IgD-negative memory B cell (primary cell): ENCODE measurements at regions not wholly inside any gene's neighbourhood (a gene's known extent, or its start where the extent isn't known, plus 50 kb on each side); places are given as distances from the start of the nearest gene placed in this dataset.
A peak's percentile ranks its signal among the peaks of the same experiment; 100 is the strongest.

Experiments
- H3K27ac Mint-ChIP-seq, 3 donors: one replicate each; pipeline ENCODE4 v1.8.0; 2020 to 2022; ENCODE audit warnings: mild to moderate bottlenecking in 3 of 3, mixed read lengths in 3 of 3, moderate library complexity in 1 of 3
- H3K27me3 Mint-ChIP-seq: one replicate; pipeline ENCODE4 v1.8.0; 2021; ENCODE audit warnings: mixed read lengths
- H3K36me3 Mint-ChIP-seq: one replicate; pipeline ENCODE4 v1.8.0; 2020; ENCODE audit warnings: mild to moderate bottlenecking, mixed read lengths
- H3K4me1 Mint-ChIP-seq, 3 donors: one replicate each; pipeline ENCODE4 v1.8.0; 2020 to 2022; ENCODE audit warnings: mixed read lengths in 3 of 3, mild to moderate bottlenecking in 1 of 3
- H3K4me3 Mint-ChIP-seq, 4 donors: one replicate each; pipeline ENCODE4 v1.8.0; 2020 to 2022; ENCODE audit warnings: mild to moderate bottlenecking in 4 of 4, mixed read lengths in 4 of 4, moderate library complexity in 3 of 4
- H3K9me3 Mint-ChIP-seq, 3 donors: one replicate each; pipeline ENCODE4 v1.8.0; 2020 to 2021; ENCODE audit warnings: mixed read lengths in 3 of 3, mild to moderate bottlenecking in 1 of 3

- no peaks in the 10 kb centered on the region for H3K36me3 Mint-ChIP-seq
- H3K4me1 Mint-ChIP-seq, result peaks cover 21 to 28% (median 27%) of the 10 kb centered on the region in 3 donors
- no peaks in the 10 kb centered on the region for H3K9me3 Mint-ChIP-seq
Observed at GRCh38 chrX:39854772-39855747, 242.7 kb downstream of the BCOR start.

DNA sequence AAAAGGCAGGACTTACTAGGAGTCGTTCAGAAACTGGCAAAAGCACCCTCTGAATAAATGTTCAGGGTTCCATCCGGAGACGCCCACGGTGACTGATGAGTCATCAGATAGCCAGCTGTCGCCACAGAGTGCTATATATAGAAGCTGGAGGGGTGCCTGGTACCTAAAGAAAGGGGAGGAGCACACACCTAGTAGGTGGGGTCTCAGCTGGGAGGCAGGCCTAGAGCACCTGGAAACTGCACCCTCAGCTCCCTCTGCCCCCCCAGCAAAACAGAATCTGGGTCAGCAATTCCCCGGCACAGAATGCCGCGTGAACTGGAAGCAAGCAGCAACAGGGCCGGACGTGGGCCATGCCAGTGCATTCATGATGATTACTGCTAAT lies 242.0 kb downstream of the BCOR start:
- Mint-ChIP-seq H3K4me1 (peaks cover 27 to 34% (median 27%) of the 10 kb centered on the region in 3 donors), H3K4me3 (peak overlapping the region; percentile 7 to 93 (median 80)), H3K27me3 (peaks cover 3% of the 10 kb centered on the region), H3K27ac (peak overlapping the region; percentile 68 to 95 (median 95)), H3K36me3 (no peaks in the 10 kb centered on the region), H3K9me3 (no peaks in the 10 kb centered on the region)

More at GRCh38 chrX:39854772-39855747, 242.7 kb downstream of the BCOR start:
- H3K27ac Mint-ChIP-seq, result peak overlapping the region; percentile 68 to 95 (median 95)
- H3K27me3 Mint-ChIP-seq, result peaks cover 3% of the 10 kb centered on the region
- peak overlapping the region; percentile 7 to 93 (median 80) for H3K4me3 Mint-ChIP-seq

DNA sequence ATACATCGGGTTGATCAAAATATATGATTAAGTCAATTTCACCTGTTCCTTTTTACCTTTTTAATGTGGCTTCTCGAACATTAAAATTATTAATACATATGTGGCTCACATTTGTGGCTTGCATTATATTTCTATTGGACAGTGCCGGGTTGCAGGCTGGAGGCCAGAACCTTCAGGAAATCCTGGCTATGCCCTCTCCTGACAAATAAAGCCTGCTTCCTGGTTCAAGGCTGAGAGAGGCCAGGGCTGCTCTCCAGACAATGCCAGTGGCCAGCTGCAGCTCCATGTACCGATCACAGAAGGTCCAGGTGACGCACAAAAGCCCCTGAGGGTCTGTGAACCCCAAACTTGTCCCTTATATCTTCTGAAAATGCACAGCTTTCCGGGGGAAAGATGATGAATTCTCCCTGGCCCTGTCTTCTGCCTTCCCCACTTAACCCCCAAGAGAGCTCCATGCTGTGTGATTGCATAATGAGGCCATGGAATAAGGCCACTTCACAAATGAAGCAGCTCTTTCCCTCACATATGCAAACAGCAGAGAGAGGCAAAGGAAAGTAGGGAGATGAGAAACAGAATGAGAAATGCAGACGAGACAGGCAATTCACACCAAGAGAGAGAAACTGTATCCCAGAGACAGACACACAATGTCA lies 241.2 kb downstream of the BCOR start:
- Mint-ChIP-seq H3K4me1 (peaks cover 25 to 34% (median 27%) of the 10 kb centered on the region in 3 donors), H3K36me3 (no peaks in the 10 kb centered on the region), H3K27me3 (peaks cover 7% of the 10 kb centered on the region), H3K9me3 (no peaks in the 10 kb centered on the region), H3K27ac (peak overlapping the region in 1 of 3 donors; percentile 95), H3K4me3 (no peak overlapping the region)

DNA sequence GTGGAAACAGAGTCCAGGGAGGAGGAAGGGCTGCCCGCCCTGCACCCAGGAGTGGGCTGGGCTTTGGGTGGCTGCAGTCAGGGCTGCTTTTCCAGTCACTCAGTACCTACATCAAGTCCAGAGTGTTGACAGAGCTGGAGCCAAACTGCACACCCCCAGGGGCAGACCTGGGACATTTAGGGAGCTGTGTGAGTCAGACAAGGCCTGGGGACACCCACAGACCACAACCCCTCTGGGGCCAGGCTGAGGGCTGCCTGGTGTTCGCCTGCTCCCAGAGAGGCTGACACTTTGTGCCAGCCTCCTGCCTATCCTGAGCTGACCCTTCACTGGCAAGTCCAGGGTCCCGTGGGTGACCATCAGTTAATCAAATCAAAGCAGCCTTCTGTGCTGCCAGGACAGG lies 240.0 kb downstream of the BCOR start:
- Mint-ChIP-seq H3K4me3 (no peak overlapping the region), H3K4me1 (peaks cover 15 to 35% (median 27%) of the 10 kb centered on the region in 3 donors), H3K27ac (peak overlapping the region in 1 of 3 donors; percentile 46), H3K27me3 (peaks cover 8% of the 10 kb centered on the region), H3K36me3 (no peaks in the 10 kb centered on the region), H3K9me3 (no peaks in the 10 kb centered on the region)

GRCh38 chrX:39859991-39860861 lies 237.5 kb downstream of the BCOR start:
- peak overlapping the region in 1 of 4 donors; percentile 41 for H3K4me3 Mint-ChIP-seq
- H3K36me3 Mint-ChIP-seq, result no peaks in the 10 kb centered on the region
- H3K27ac Mint-ChIP-seq, result no peak overlapping the region
- H3K9me3 Mint-ChIP-seq, result peaks cover 0 to 2% (median 0%) of the 10 kb centered on the region in 3 donors
- H3K27me3 Mint-ChIP-seq, result peaks cover 5% of the 10 kb centered on the region
- peaks cover 9 to 26% (median 18%) of the 10 kb centered on the region in 3 donors for H3K4me1 Mint-ChIP-seq

- Mint-ChIP-seq H3K4me3 (no peak overlapping the region), H3K27ac (no peak overlapping the region), H3K36me3 (no peaks in the 10 kb centered on the region), H3K4me1 (peaks cover 0 to 14% (median 9%) of the 10 kb centered on the region in 3 donors), H3K9me3 (peaks cover 0 to 2% (median 0%) of the 10 kb centered on the region in 3 donors), H3K27me3 (peaks cover 5% of the 10 kb centered on the region)
Observed at GRCh38 chrX:39862963-39863362, 234.8 kb downstream of the BCOR start.

DNA sequence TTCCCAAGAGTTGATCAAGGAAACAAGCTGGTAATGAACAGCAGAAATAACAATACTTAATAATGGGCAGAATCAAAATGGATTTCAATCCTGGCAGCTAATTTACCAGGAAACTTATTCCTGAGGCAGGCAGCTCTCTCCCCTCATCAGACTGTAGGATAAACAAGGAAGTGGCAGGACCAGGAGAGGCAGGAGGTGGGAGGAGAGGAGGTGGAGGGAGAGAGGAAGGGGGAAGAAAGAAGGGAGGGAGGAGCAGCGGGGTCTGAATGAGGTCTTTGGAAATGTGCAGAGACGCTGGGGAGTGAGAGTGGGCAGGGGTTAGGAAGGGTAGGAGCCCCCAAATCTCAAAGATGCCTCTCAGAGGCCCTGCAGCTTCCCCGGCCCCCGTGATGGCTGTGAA lies 231.5 kb downstream of the BCOR start:
- Mint-ChIP-seq H3K4me1 (peaks cover 0 to 3% (median 0%) of the 10 kb centered on the region in 3 donors), H3K27ac (no peak overlapping the region), H3K4me3 (no peak overlapping the region), H3K27me3 (peaks cover 5% of the 10 kb centered on the region), H3K9me3 (peaks cover 0 to 2% (median 0%) of the 10 kb centered on the region in 3 donors), H3K36me3 (no peaks in the 10 kb centered on the region)

DNA sequence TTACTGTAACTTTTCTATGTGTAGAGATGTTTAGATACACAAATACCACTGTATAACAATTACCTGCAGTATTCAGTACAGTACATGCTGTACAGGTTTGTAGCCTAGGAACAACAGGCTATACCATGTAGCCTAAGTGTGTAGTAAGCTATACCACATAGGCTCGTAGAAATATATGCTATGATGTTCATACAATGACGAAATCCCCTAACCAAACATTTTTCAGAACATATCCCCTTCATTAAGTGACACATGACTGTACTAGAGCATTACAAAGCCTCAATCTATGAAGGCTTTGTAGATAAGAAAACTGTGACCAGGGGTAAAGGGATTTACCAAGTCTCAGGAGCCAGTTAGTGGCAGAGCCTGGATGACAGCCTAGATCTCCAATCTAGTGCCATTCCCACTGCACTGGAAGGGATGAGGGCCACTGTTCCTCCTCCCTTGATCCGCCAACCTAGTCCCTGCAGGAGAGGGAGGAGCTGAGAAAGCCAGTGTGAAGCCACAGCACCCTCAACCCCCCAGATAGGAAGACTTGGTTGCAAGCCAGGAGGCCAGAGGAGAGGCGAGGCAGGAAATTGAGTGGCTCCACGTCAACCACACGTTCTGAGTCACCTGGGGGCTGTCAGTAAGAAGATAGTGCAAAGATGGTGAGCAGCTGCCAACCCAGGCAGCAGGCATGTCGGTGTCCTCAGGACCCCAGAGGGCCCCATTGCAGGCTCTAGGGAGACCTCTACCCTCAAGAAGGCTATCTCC lies 227.7 kb downstream of the BCOR start:
- Mint-ChIP-seq H3K36me3 (no peaks in the 10 kb centered on the region), H3K27me3 (peaks cover 6% of the 10 kb centered on the region), H3K4me3 (peak overlapping the region in 1 of 4 donors; percentile 51), H3K4me1 (peaks cover 0 to 2% (median 1%) of the 10 kb centered on the region in 3 donors), H3K9me3 (no peaks in the 10 kb centered on the region), H3K27ac (peak overlapping the region in 1 of 3 donors; percentile 18)

DNA sequence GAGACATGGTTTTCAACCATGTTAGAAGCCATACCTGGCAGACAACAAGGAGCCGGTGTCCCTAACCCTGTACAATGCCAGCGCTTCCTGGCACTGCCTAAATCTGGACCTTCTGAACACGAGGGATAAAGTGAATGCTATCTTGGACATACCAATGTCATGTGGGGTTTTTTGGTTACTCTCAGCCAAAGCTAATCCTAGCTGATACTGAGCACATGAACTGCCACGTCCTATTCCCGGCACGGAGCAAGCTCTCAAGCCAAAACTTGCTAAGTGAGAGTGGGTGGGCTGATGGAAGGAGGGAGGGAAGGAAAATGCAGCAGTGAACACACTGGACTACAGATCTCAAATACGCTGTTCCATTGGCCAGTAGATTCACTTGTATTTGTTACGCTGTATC lies 226.1 kb downstream of the BCOR start:
- no peaks in the 10 kb centered on the region for H3K9me3 Mint-ChIP-seq
- peaks cover 0 to 2% (median 1%) of the 10 kb centered on the region in 3 donors for H3K4me1 Mint-ChIP-seq
- H3K27ac Mint-ChIP-seq, result peak overlapping the region in 1 of 3 donors; percentile 77
- H3K27me3 Mint-ChIP-seq, result peaks cover 11% of the 10 kb centered on the region
- H3K4me3 Mint-ChIP-seq, result no peak overlapping the region
- H3K36me3 Mint-ChIP-seq, result no peaks in the 10 kb centered on the region

DNA sequence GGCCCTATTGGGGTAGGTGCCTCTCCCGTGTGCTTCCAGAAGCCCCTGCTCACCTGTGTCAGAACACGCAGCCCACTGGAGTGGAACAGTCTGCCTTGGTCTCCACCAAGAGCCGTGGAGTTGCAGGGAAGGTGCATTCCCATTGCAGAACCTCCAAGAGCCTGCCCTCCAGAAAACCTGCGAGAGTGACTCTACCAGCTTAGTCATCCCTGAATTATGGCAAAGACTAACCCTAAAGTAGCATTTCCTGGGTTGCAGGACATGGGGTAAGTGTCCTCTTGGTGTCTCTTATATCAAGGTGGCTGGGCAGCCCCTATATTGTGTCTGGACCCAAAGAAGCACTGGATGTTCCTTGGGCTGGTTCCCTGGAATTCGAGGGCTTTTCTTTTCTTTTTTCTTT lies 224.6 kb downstream of the BCOR start:
- H3K27me3 Mint-ChIP-seq, result peaks cover 11% of the 10 kb centered on the region
- H3K4me3 Mint-ChIP-seq, result no peak overlapping the region
- no peaks in the 10 kb centered on the region for H3K9me3 Mint-ChIP-seq
- H3K4me1 Mint-ChIP-seq, result peaks cover 0 to 2% (median 1%) of the 10 kb centered on the region in 3 donors
- no peaks in the 10 kb centered on the region for H3K36me3 Mint-ChIP-seq
- H3K27ac Mint-ChIP-seq, result no peak overlapping the region

GRCh38 chrX:39874202-39874816 lies 223.4 kb downstream of the BCOR start:
- Mint-ChIP-seq H3K27ac (no peak overlapping the region), H3K4me3 (no peak overlapping the region)

GRCh38 chrX:39875834-39876628 lies 221.7 kb downstream of the BCOR start:
- Mint-ChIP-seq H3K27ac (no peak overlapping the region), H3K4me1 (peaks cover 0 to 2% (median 0%) of the 10 kb centered on the region in 3 donors), H3K9me3 (no peaks in the 10 kb centered on the region), H3K4me3 (no peak overlapping the region), H3K27me3 (peaks cover 12% of the 10 kb centered on the region), H3K36me3 (peaks cover 2% of the 10 kb centered on the region)

More at GRCh38 chrX:39874202-39874816, 223.4 kb downstream of the BCOR start:
- peaks cover 0 to 2% (median 1%) of the 10 kb centered on the region in 3 donors for H3K4me1 Mint-ChIP-seq
- peaks cover 12% of the 10 kb centered on the region for H3K27me3 Mint-ChIP-seq
- no peaks in the 10 kb centered on the region for H3K36me3 Mint-ChIP-seq
- no peaks in the 10 kb centered on the region for H3K9me3 Mint-ChIP-seq

GRCh38 chrX:39877905-39878304 lies 219.9 kb downstream of the BCOR start:
- no peak overlapping the region for H3K4me3 Mint-ChIP-seq
- H3K27ac Mint-ChIP-seq, result no peak overlapping the region
- H3K36me3 Mint-ChIP-seq, result peaks cover 4% of the 10 kb centered on the region
- H3K4me1 Mint-ChIP-seq, result peaks cover 0 to 2% (median 0%) of the 10 kb centered on the region in 3 donors
- peaks cover 0 to 3% (median 0%) of the 10 kb centered on the region in 3 donors for H3K9me3 Mint-ChIP-seq
- peaks cover 14% of the 10 kb centered on the region for H3K27me3 Mint-ChIP-seq
